ENCODE measurements at regions not wholly inside any gene's neighbourhood (a gene's known extent, or its start where the extent isn't known, plus 50 kb on each side); places are given as distances from the start of the nearest gene placed in this dataset.

- no peaks in the 10 kb centered on the region for H3K4me1 Mint-ChIP-seq
- H3K27me3 Mint-ChIP-seq (ENCODE audit: low read depth): no peaks in the 10 kb centered on the region
- TF ChIP-seq CTCF (IDR thresholded peaks at IDR 0.05; ENCODE audit: unreplicated experiment): no peak
- H3K27ac Mint-ChIP-seq: no peak overlapping the region
- H3K36me3 Mint-ChIP-seq: no peaks in the 10 kb centered on the region
- no peak overlapping the region for H3K4me3 Mint-ChIP-seq
- H3K9me3 Mint-ChIP-seq: peaks cover 31% of the 10 kb centered on the region
- DNase-seq (ENCODE audit: low spot score in 2 of 2, unreplicated experiment in 2 of 2): no peak
Measured at GRCh38 chr4:167541286-167541685, 307.0 kb upstream of the SPOCK3 start.

- Mint-ChIP-seq H3K36me3 (no peaks in the 10 kb centered on the region), H3K4me1 (no peaks in the 10 kb centered on the region), H3K27me3 (ENCODE audit: low read depth) (no peaks in the 10 kb centered on the region), H3K27ac (no peak overlapping the region), H3K9me3 (peaks cover 29% of the 10 kb centered on the region), H3K4me3 (no peak overlapping the region)
- DNase-seq (ENCODE audit: low spot score in 2 of 2, unreplicated experiment in 2 of 2): no peak
- TF ChIP-seq CTCF (IDR thresholded peaks at IDR 0.05; ENCODE audit: unreplicated experiment): no peak
Measured at GRCh38 chr4:167544391-167544790, 310.1 kb upstream of the SPOCK3 start.

GRCh38 chr4:167550021-167550420 is 315.7 kb upstream of the SPOCK3 start:
- H3K27ac Mint-ChIP-seq: no peak overlapping the region
- TF ChIP-seq CTCF (IDR thresholded peaks at IDR 0.05; ENCODE audit: unreplicated experiment): no peak
- peaks cover 13% of the 10 kb centered on the region for H3K9me3 Mint-ChIP-seq
- H3K27me3 Mint-ChIP-seq (ENCODE audit: low read depth): no peaks in the 10 kb centered on the region
- DNase-seq (ENCODE audit: low spot score in 2 of 2, unreplicated experiment in 2 of 2): no peak
- no peaks in the 10 kb centered on the region for H3K36me3 Mint-ChIP-seq
- no peaks in the 10 kb centered on the region for H3K4me1 Mint-ChIP-seq
- no peak overlapping the region for H3K4me3 Mint-ChIP-seq

GRCh38 chr4:167555338-167556022 is 321.2 kb upstream of the SPOCK3 start:
- no peaks in the 10 kb centered on the region for H3K4me1 Mint-ChIP-seq
- H3K36me3 Mint-ChIP-seq: no peaks in the 10 kb centered on the region
- H3K9me3 Mint-ChIP-seq: peaks cover 19% of the 10 kb centered on the region
- DNase-seq (ENCODE audit: low spot score in 2 of 2, unreplicated experiment in 2 of 2): no peak
- TF ChIP-seq CTCF (IDR thresholded peaks at IDR 0.05; ENCODE audit: unreplicated experiment): no peak
- no peaks in the 10 kb centered on the region for H3K27me3 Mint-ChIP-seq (ENCODE audit: low read depth)
- H3K4me3 Mint-ChIP-seq: no peak overlapping the region
- no peak overlapping the region for H3K27ac Mint-ChIP-seq

- Mint-ChIP-seq H3K4me3 (no peak overlapping the region), H3K27me3 (ENCODE audit: low read depth) (no peaks in the 10 kb centered on the region), H3K36me3 (no peaks in the 10 kb centered on the region), H3K9me3 (peaks cover 57% of the 10 kb centered on the region), H3K4me1 (no peaks in the 10 kb centered on the region), H3K27ac (no peak overlapping the region)
- DNase-seq (ENCODE audit: low spot score in 2 of 2, unreplicated experiment in 2 of 2): no peak
- TF ChIP-seq CTCF (IDR thresholded peaks at IDR 0.05; ENCODE audit: unreplicated experiment): no peak
Measured at GRCh38 chr4:167578906-167579305, 344.6 kb upstream of the SPOCK3 start.

All from mesothelial cell of epicardium (in vitro differentiated cells).